CD4-positive, alpha-beta memory T cell (primary cell): ENCODE measurements at regions not wholly inside any gene's neighbourhood (a gene's known extent, or its start where the extent isn't known, plus 50 kb on each side); places are given as distances from the start of the nearest gene placed in this dataset.

ENCODE experiments used
- CTCF ChIA-PET: fragments of 350-600 bp; sonication (Branson Sonifier 250); formaldehyde crosslinking; loops from one replicate; lab custom pipeline; 2021; ENCODE audit warnings: inconsistent platforms; ENCODE audit not compliant: partially characterized antibody; lab: Charles Lee
- POLR2A ChIA-PET: fragments of 350-600 bp; sonication (Branson Sonifier 250); formaldehyde crosslinking; loops from one replicate; lab custom pipeline; 2021; ENCODE audit not compliant: partially characterized antibody; lab: Charles Lee
- DNase-seq, 5 donors: peaks; one replicate each; pipeline versions ENCODE4 v3.0.0 to v3.0.0-alpha.2; 2020 to 2022; ENCODE audit warnings: mixed read lengths in 1 of 5
- H3K27ac ChIP-seq: one replicate; pipeline ENCODE4 v1.7.0; 2013; ENCODE audit warnings: low read depth, low read length
- H3K27me3 ChIP-seq: 2 replicates; pipeline ENCODE4 v1.7.0; 2013; ENCODE audit warnings: mild to moderate bottlenecking, low read length, moderate library complexity; ENCODE audit not compliant: insufficient read depth
- H3K36me3 ChIP-seq: 2 replicates; pipeline ENCODE4 v1.7.0; 2013; ENCODE audit warnings: mild to moderate bottlenecking, low read length, moderate library complexity; ENCODE audit not compliant: insufficient read depth
- H3K4me1 ChIP-seq: 2 replicates; pipeline ENCODE4 v1.7.0; 2013; ENCODE audit warnings: mild to moderate bottlenecking, low read length, moderate library complexity; ENCODE audit not compliant: insufficient read depth
- H3K4me3 ChIP-seq, 2 donors: one replicate each; pipeline ENCODE4 v1.7.0; 2013; ENCODE audit warnings: low read length in 2 of 2, mild to moderate bottlenecking in 1 of 2
- H3K9me3 ChIP-seq, 2 donors: one replicate each; pipeline ENCODE4 v1.7.0; 2013; ENCODE audit warnings: low read length in 2 of 2, control low read depth in 1 of 2; ENCODE audit not compliant: control insufficient read depth in 1 of 2
- H3K27ac Mint-ChIP-seq, 7 donors: one replicate each; pipeline ENCODE4 v1.8.0; 2020 to 2021; ENCODE audit warnings: mixed read lengths in 7 of 7, mild to moderate bottlenecking in 6 of 7, inconsistent platforms in 3 of 7, moderate library complexity in 3 of 7
- H3K27me3 Mint-ChIP-seq, 2 donors: one replicate each; pipeline ENCODE4 v1.8.0; 2020 to 2021; ENCODE audit warnings: mixed read lengths in 2 of 2
- H3K36me3 Mint-ChIP-seq, 2 donors: one replicate each; pipeline ENCODE4 v1.8.0; 2020 to 2021; ENCODE audit warnings: mixed read lengths in 2 of 2, inconsistent platforms in 1 of 2, mild to moderate bottlenecking in 1 of 2
- H3K4me1 Mint-ChIP-seq, 4 donors: one replicate each; pipeline ENCODE4 v1.8.0; 2020 to 2021; ENCODE audit warnings: mixed read lengths in 4 of 4, mild to moderate bottlenecking in 1 of 4
- H3K4me3 Mint-ChIP-seq, 8 donors: one replicate each; pipeline ENCODE4 v1.8.0; 2020 to 2021; ENCODE audit warnings: mixed read lengths in 8 of 8, mild to moderate bottlenecking in 7 of 8, moderate library complexity in 6 of 8, inconsistent platforms in 3 of 8
- H3K9me3 Mint-ChIP-seq, 8 donors: one replicate each; pipeline ENCODE4 v1.8.0; 2020 to 2021; ENCODE audit warnings: mixed read lengths in 8 of 8, mild to moderate bottlenecking in 5 of 8, inconsistent platforms in 3 of 8, moderate library complexity in 1 of 8
- intact Hi-C: fragments of 100-400 bp; cut with micrococcal nuclease; formaldehyde crosslinking; loops from one replicate; pipeline ENCODE4 v1.15.1; 2023

- ChIA-PET POLR2A (no interaction called here), CTCF (no interaction called here)
- Histone ChIP-seq H3K36me3 (no peaks in the 10 kb centered on the region), H3K4me1 (no peaks in the 10 kb centered on the region), H3K9me3 (no peaks in the 10 kb centered on the region), H3K4me3 (no peak overlapping the region), H3K27ac (no peak overlapping the region), H3K27me3 (no peaks in the 10 kb centered on the region)
- intact Hi-C loops = no loop called here
- no peak overlapping the region for H3K4me3 Mint-ChIP-seq
- no peak overlapping the region for H3K27ac Mint-ChIP-seq
- no peak for DNase-seq
- H3K27me3 Mint-ChIP-seq = peaks cover 15 to 22% of the 10 kb centered on the region in 2 donors
- no peaks in the 10 kb centered on the region for H3K36me3 Mint-ChIP-seq
- peaks cover 0 to 5% (median 0%) of the 10 kb centered on the region in 8 donors for H3K9me3 Mint-ChIP-seq
- H3K4me1 Mint-ChIP-seq = no peaks in the 10 kb centered on the region
Measured at GRCh38 chr1:209416716-209417115, 166.8 kb upstream of the CAMK1G start.

- no peak overlapping the region for H3K4me3 Mint-ChIP-seq
- H3K27me3 ChIP-seq = no peaks in the 10 kb centered on the region
- H3K4me1 ChIP-seq = no peaks in the 10 kb centered on the region
- H3K4me3 ChIP-seq = no peak overlapping the region
- H3K27ac Mint-ChIP-seq = no peak overlapping the region
- H3K36me3 Mint-ChIP-seq = no peaks in the 10 kb centered on the region
- no peaks in the 10 kb centered on the region for H3K4me1 Mint-ChIP-seq
- intact Hi-C loops = no loop called here
- H3K9me3 Mint-ChIP-seq = peaks cover 0 to 5% (median 0%) of the 10 kb centered on the region in 8 donors
- H3K9me3 ChIP-seq = no peaks in the 10 kb centered on the region
- ChIA-PET CTCF (no interaction called here), POLR2A (no interaction called here)
- H3K36me3 ChIP-seq = no peaks in the 10 kb centered on the region
- H3K27ac ChIP-seq = no peak overlapping the region
- H3K27me3 Mint-ChIP-seq = peaks cover 10 to 26% of the 10 kb centered on the region in 2 donors
- DNase-seq = no peak
Measured at GRCh38 chr1:209417761-209418160, 165.8 kb upstream of the CAMK1G start.

GRCh38 chr1:209420276-209420675, 163.2 kb upstream of the CAMK1G start:
- H3K4me1 Mint-ChIP-seq = no peaks in the 10 kb centered on the region
- Histone ChIP-seq H3K27me3 (no peaks in the 10 kb centered on the region), H3K36me3 (no peaks in the 10 kb centered on the region), H3K9me3 (no peaks in the 10 kb centered on the region), H3K4me1 (no peaks in the 10 kb centered on the region), H3K4me3 (no peak overlapping the region), H3K27ac (no peak overlapping the region)
- H3K27ac Mint-ChIP-seq = no peak overlapping the region
- no peak overlapping the region for H3K4me3 Mint-ChIP-seq
- intact Hi-C loops = no loop called here
- no peaks in the 10 kb centered on the region for H3K36me3 Mint-ChIP-seq
- H3K9me3 Mint-ChIP-seq = peaks cover 0 to 3% (median 0%) of the 10 kb centered on the region in 8 donors
- POLR2A ChIA-PET = no interaction called here
- H3K27me3 Mint-ChIP-seq = peaks cover 9 to 22% of the 10 kb centered on the region in 2 donors
- no peak for DNase-seq
- CTCF ChIA-PET = no interaction called here

GRCh38 chr1:209421186-209421585, 162.3 kb upstream of the CAMK1G start:
- no peaks in the 10 kb centered on the region for H3K9me3 ChIP-seq
- H3K4me3 ChIP-seq = no peak overlapping the region
- no peaks in the 10 kb centered on the region for H3K4me1 ChIP-seq
- H3K27me3 ChIP-seq = no peaks in the 10 kb centered on the region
- ChIA-PET CTCF (no interaction called here), POLR2A (no interaction called here)
- DNase-seq = no peak
- H3K36me3 ChIP-seq = no peaks in the 10 kb centered on the region
- peaks cover 0 to 3% (median 0%) of the 10 kb centered on the region in 8 donors for H3K9me3 Mint-ChIP-seq
- H3K27me3 Mint-ChIP-seq = peaks cover 12 to 29% of the 10 kb centered on the region in 2 donors
- H3K4me3 Mint-ChIP-seq = no peak overlapping the region
- no peak overlapping the region for H3K27ac ChIP-seq
- intact Hi-C loops = no loop called here
- H3K4me1 Mint-ChIP-seq = peaks cover 0 to 4% (median 3%) of the 10 kb centered on the region in 4 donors
- no peak overlapping the region for H3K27ac Mint-ChIP-seq
- no peaks in the 10 kb centered on the region for H3K36me3 Mint-ChIP-seq

- no peaks in the 10 kb centered on the region for H3K9me3 ChIP-seq
- H3K4me3 ChIP-seq = no peak overlapping the region
- no peaks in the 10 kb centered on the region for H3K36me3 ChIP-seq
- ChIA-PET POLR2A (no interaction called here), CTCF (interaction anchor here (1.4 kb wide), 1 partner anchor 15 kb away, joined by 6 read pairs; no protein-coding TSS in a partner anchor)
- intact Hi-C loops = no loop called here
- Mint-ChIP-seq H3K9me3 (peaks cover 0 to 3% (median 0%) of the 10 kb centered on the region in 8 donors), H3K4me1 (peaks cover 0 to 4% (median 3%) of the 10 kb centered on the region in 4 donors), H3K4me3 (no peak overlapping the region), H3K36me3 (no peaks in the 10 kb centered on the region), H3K27ac (no peak overlapping the region), H3K27me3 (peaks cover 15 to 34% of the 10 kb centered on the region in 2 donors)
- DNase-seq = no peak
- no peaks in the 10 kb centered on the region for H3K27me3 ChIP-seq
- H3K4me1 ChIP-seq = no peaks in the 10 kb centered on the region
- no peak overlapping the region for H3K27ac ChIP-seq
Measured at GRCh38 chr1:209421978-209422680, 161.4 kb upstream of the CAMK1G start.

- Mint-ChIP-seq H3K27me3 (peaks cover 14 to 45% of the 10 kb centered on the region in 2 donors), H3K4me3 (no peak overlapping the region), H3K36me3 (no peaks in the 10 kb centered on the region), H3K27ac (no peak overlapping the region), H3K4me1 (peaks cover 0 to 4% (median 3%) of the 10 kb centered on the region in 4 donors), H3K9me3 (peaks cover 0 to 3% (median 0%) of the 10 kb centered on the region in 8 donors)
- intact Hi-C loops = no loop called here
- Histone ChIP-seq H3K27ac (no peak overlapping the region), H3K36me3 (no peaks in the 10 kb centered on the region), H3K27me3 (no peaks in the 10 kb centered on the region), H3K9me3 (no peaks in the 10 kb centered on the region), H3K4me3 (no peak overlapping the region), H3K4me1 (no peaks in the 10 kb centered on the region)
- ChIA-PET CTCF (no interaction called here), POLR2A (no interaction called here)
- DNase-seq = no peak
Measured at GRCh38 chr1:209425959-209426358, 157.6 kb upstream of the CAMK1G start.

- H3K4me1 ChIP-seq = no peaks in the 10 kb centered on the region
- no peak overlapping the region for H3K4me3 ChIP-seq
- Mint-ChIP-seq H3K27ac (no peak overlapping the region), H3K4me3 (no peak overlapping the region), H3K36me3 (no peaks in the 10 kb centered on the region), H3K9me3 (peaks cover 0 to 3% (median 0%) of the 10 kb centered on the region in 8 donors), H3K27me3 (peaks cover 13 to 41% of the 10 kb centered on the region in 2 donors), H3K4me1 (peaks cover 0 to 4% (median 3%) of the 10 kb centered on the region in 4 donors)
- no peak for DNase-seq
- H3K27ac ChIP-seq = no peak overlapping the region
- CTCF ChIA-PET = no interaction called here
- no peaks in the 10 kb centered on the region for H3K36me3 ChIP-seq
- H3K9me3 ChIP-seq = no peaks in the 10 kb centered on the region
- intact Hi-C loops = no loop called here
- POLR2A ChIA-PET = no interaction called here
- H3K27me3 ChIP-seq = no peaks in the 10 kb centered on the region
Measured at GRCh38 chr1:209427277-209427676, 156.2 kb upstream of the CAMK1G start.
